ENCODE measurements at regions not wholly inside any gene's neighbourhood (a gene's known extent, or its start where the extent isn't known, plus 50 kb on each side); places are given as distances from the start of the nearest gene placed in this dataset.

DNA sequence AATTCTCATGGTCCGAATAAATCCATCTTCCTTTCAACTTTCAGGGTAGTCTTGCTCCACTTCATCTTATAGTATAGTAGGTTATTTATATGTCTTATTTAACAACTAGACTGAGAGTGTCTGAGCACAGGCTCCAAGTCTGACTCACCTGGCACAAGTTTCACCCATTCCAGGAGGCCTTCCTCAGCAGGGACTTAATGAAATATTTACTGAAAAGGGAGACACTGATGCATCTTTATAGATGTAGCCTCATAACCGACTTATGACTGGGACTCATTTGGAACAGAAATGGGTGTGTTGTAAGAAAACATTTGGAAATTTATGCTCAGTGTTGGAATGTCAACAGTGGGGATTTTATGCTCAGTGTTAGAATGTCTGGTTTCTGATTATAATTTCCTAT lies 59.9 kb downstream of the CH25H start:
- TF ChIP-seq CEBPB (IDR thresholded peaks at IDR 0.05; ENCODE audit: low read depth) (no peak), TCF7L2 (IDR thresholded peaks at IDR 0.05; ENCODE audit: borderline replicate concordance, extremely low read depth, insufficient read depth, insufficient read length) (no peak), REST (IDR thresholded peaks at IDR 0.05; ENCODE audit: low read depth) (no peak), FOSL1 (IDR thresholded peaks at IDR 0.05; ENCODE audit: low read depth) (no peak), POLR2A (IDR thresholded peaks at IDR 0.05; ENCODE audit: borderline replicate concordance, extremely low read depth, insufficient read depth, insufficient read length) (no peak), SRF (IDR thresholded peaks at IDR 0.05; ENCODE audit: low read depth) (no peak), CBX3 (IDR thresholded peaks at IDR 0.05; ENCODE audit: low read depth) (no peak), EGR1 (IDR thresholded peaks at IDR 0.05; ENCODE audit: low read depth) (no peak), SIN3A (IDR thresholded peaks at IDR 0.05; ENCODE audit: low read depth) (no peak), YY1 (IDR thresholded peaks at IDR 0.05; ENCODE audit: extremely low read depth, insufficient replicate concordance, low read depth, low read length) (no peak), EZH2phosphoT487 (IDR thresholded peaks at IDR 0.05; ENCODE audit: borderline replicate concordance) (no peak), MAX (IDR thresholded peaks at IDR 0.05) (no peak), EZH2 (IDR thresholded peaks at IDR 0.05) (no peak), ZBTB33 (IDR thresholded peaks at IDR 0.05; ENCODE audit: extremely low read depth, insufficient replicate concordance, low read length) (no peak)
- TF ChIP-seq, protein P1, sequence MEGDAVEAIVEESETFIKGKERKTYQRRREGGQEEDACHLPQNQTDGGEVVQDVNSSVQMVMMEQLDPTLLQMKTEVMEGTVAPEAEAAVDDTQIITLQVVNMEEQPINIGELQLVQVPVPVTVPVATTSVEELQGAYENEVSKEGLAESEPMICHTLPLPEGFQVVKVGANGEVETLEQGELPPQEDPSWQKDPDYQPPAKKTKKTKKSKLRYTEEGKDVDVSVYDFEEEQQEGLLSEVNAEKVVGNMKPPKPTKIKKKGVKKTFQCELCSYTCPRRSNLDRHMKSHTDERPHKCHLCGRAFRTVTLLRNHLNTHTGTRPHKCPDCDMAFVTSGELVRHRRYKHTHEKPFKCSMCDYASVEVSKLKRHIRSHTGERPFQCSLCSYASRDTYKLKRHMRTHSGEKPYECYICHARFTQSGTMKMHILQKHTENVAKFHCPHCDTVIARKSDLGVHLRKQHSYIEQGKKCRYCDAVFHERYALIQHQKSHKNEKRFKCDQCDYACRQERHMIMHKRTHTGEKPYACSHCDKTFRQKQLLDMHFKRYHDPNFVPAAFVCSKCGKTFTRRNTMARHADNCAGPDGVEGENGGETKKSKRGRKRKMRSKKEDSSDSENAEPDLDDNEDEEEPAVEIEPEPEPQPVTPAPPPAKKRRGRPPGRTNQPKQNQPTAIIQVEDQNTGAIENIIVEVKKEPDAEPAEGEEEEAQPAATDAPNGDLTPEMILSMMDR (IDR thresholded peaks at IDR 0.05 in 2 of 3, conservative IDR thresholded peaks at IDR 0.05 in 1 of 3; ENCODE audit: borderline replicate concordance in 1 of 3, insufficient read depth in 1 of 3, low read depth in 2 of 3, low read length in 2 of 3): no peak
- POLR2A ChIA-PET: no interaction called here
- DNase-seq (ENCODE audit: low read depth, low spot score): no peak
- ATAC-seq: no peak
- Histone ChIP-seq H3K9me3 (ENCODE audit: control insufficient read depth in 1 of 2, insufficient read depth in 1 of 2, low read depth in 1 of 2, low read length in 2 of 2) (no peaks in the 10 kb centered on the region), H3K79me2 (ENCODE audit: insufficient read depth, low read length) (no peaks in the 10 kb centered on the region), H3K9me2 (ENCODE audit: insufficient read depth) (no peaks in the 10 kb centered on the region), H3K4me2 (ENCODE audit: low read length) (no peak overlapping the region), H3K27ac (ENCODE audit: low read depth, low read length) (no peak overlapping the region), H2AFZ (ENCODE audit: low read depth, low read length, poor library complexity, severe bottlenecking) (no peak overlapping the region), H3K4me1 (ENCODE audit: control insufficient read depth in 1 of 2, insufficient read depth in 2 of 2, low read length in 2 of 2) (no peaks in the 10 kb centered on the region), H3K9ac (ENCODE audit: low read length) (no peak overlapping the region), H3K4me3 (replicated peaks in 1 of 2; ENCODE audit: low read depth in 1 of 2, low read length in 2 of 2) (no peak overlapping the region), H3K27me3 (ENCODE audit: insufficient read depth, low read length) (no peaks in the 10 kb centered on the region), H4K20me1 (ENCODE audit: insufficient read depth) (no peaks in the 10 kb centered on the region), H3K36me3 (ENCODE audit: control insufficient read depth in 1 of 2, insufficient read depth in 2 of 2, low read length in 2 of 2) (no peaks in the 10 kb centered on the region)
- intact Hi-C loops (cut with micrococcal nuclease): no loop called here
- CTCF ChIA-PET: no interaction called here
- BruUV-seq (replicated peaks): no TSS peak
- RAD21 ChIA-PET (ENCODE audit: low non-redundant PET in 1 of 2, low total read pairs in 2 of 2, uncharacterized antibody in 2 of 2, unreplicated experiment in 2 of 2): no interaction called here
